Smooth muscle cell (in vitro differentiated cells): ENCODE measurements at regions not wholly inside any gene's neighbourhood (a gene's known extent, or its start where the extent isn't known, plus 50 kb on each side); places are given as distances from the start of the nearest gene placed in this dataset.

Experiments used
- DNase-seq: peaks from one replicate; lab custom pipeline; 2025; ENCODE audit not compliant: unreplicated experiment; lab: John Stamatoyannopoulos, UW
- H2AFZ ChIP-seq: fragments of 200-600 bp; sonication (generic); 2 replicates; pipeline ENCODE4 v1.6.0; 2016; ENCODE audit warnings: antibody characterized with exemption, low read depth, mild to moderate bottlenecking
- H3F3A ChIP-seq: fragments of 200-600 bp; sonication (generic); 2 replicates; pipeline ENCODE4 v1.6.0; 2017; ENCODE audit warnings: antibody characterized with exemption, low read depth
- H3K27ac ChIP-seq: fragments of 200-600 bp; sonication (generic); 2 replicates; pipeline ENCODE4 v1.5.1; 2016; ENCODE audit warnings: low read depth, mild to moderate bottlenecking
- H3K27me3 ChIP-seq: fragments of 200-600 bp; sonication (generic); 2 replicates; pipeline ENCODE4 v1.6.1; 2016; ENCODE audit warnings: low read depth, mild to moderate bottlenecking
- H3K36me3 ChIP-seq: fragments of 200-600 bp; sonication (generic); 2 replicates; pipeline ENCODE4 v1.5.1; 2016; ENCODE audit warnings: low read depth
- H3K4me1 ChIP-seq: fragments of 200-600 bp; sonication (generic); 2 replicates; pipeline ENCODE4 v1.5.1; 2016; ENCODE audit warnings: low read depth
- H3K4me2 ChIP-seq: fragments of 200-600 bp; sonication (generic); 2 replicates; pipeline ENCODE4 v1.6.0; 2016; ENCODE audit warnings: mild to moderate bottlenecking
- H3K4me3 ChIP-seq: fragments of 200-600 bp; sonication (generic); 2 replicates; pipeline ENCODE4 v1.5.1; 2016; ENCODE audit warnings: mild to moderate bottlenecking
- H3K79me2 ChIP-seq: fragments of 200-600 bp; sonication (generic); 2 replicates; pipeline ENCODE4 v1.6.0; 2016; ENCODE audit warnings: low read depth, mild to moderate bottlenecking
- H3K9ac ChIP-seq: fragments of 200-600 bp; sonication (generic); 2 replicates; pipeline ENCODE4 v1.6.0; 2016; ENCODE audit warnings: low read depth
- H3K9me3 ChIP-seq: fragments of 200-600 bp; sonication (generic); replicated peaks from 2 replicates; pipeline ENCODE4 v1.5.1; 2016; ENCODE audit warnings: low read depth
- H4K20me1 ChIP-seq: fragments of 200-600 bp; sonication (generic); 2 replicates; pipeline ENCODE4 v1.6.0; 2016; ENCODE audit warnings: low read depth
- CTCF ChIP-seq: fragments of 200-600 bp; sonication (generic); IDR thresholded peaks from 2 replicates; pipeline ENCODE4 v1.5.1; 2017; ENCODE audit warnings: borderline replicate concordance, mild to moderate bottlenecking, antibody characterized with exemption; ENCODE audit not compliant: insufficient read depth, poor library complexity, severe bottlenecking
- WGBS: methylation state at CpG from one replicate; pipeline ENCODE4 v1.1.7; 2016; ENCODE audit warnings: low lambda C conversion rate; 5-methylcytosine and 5-hydroxymethylcytosine counted together

GRCh38 chr14:105878125-105878524 is 351.7 kb downstream of the TMEM121 start:
- DNase-seq: no peak
- no peak for TF ChIP-seq CTCF
- peaks cover 10% of the 10 kb centered on the region for H3K9me3 ChIP-seq

GRCh38 chr14:105878554-105878953 is 352.2 kb downstream of the TMEM121 start:
- Histone ChIP-seq H3K9me3 (peaks cover 7% of the 10 kb centered on the region), H3K27ac (no peak overlapping the region), H3K4me1 (no peaks in the 10 kb centered on the region), H3K9ac (no peak overlapping the region), H3F3A (no peaks in the 10 kb centered on the region), H3K4me2 (no peak overlapping the region), H3K27me3 (no peaks in the 10 kb centered on the region), H4K20me1 (no peaks in the 10 kb centered on the region), H3K4me3 (no peak overlapping the region), H2AFZ (no peak overlapping the region), H3K79me2 (no peaks in the 10 kb centered on the region), H3K36me3 (no peaks in the 10 kb centered on the region)
- 76% methylated on average over 13 of the region's 13 CpGs for WGBS
- no peak for TF ChIP-seq CTCF
- no peak for DNase-seq

More at GRCh38 chr14:105878125-105878524, 351.7 kb downstream of the TMEM121 start:
- Histone ChIP-seq H3K9ac (no peak overlapping the region), H3K36me3 (no peaks in the 10 kb centered on the region), H2AFZ (no peak overlapping the region), H3K27me3 (no peaks in the 10 kb centered on the region), H3K27ac (no peak overlapping the region), H4K20me1 (no peaks in the 10 kb centered on the region), H3F3A (no peaks in the 10 kb centered on the region), H3K79me2 (no peaks in the 10 kb centered on the region), H3K4me1 (no peaks in the 10 kb centered on the region), H3K4me2 (no peak overlapping the region), H3K4me3 (no peak overlapping the region)
- 79% methylated on average over 12 of the region's 12 CpGs for WGBS

GRCh38 chr14:105879503-105879866 is 353.1 kb downstream of the TMEM121 start:
- TF ChIP-seq CTCF: no peak
- H3K36me3 ChIP-seq: no peaks in the 10 kb centered on the region
- peaks cover 7% of the 10 kb centered on the region for H3K9me3 ChIP-seq
- no peaks in the 10 kb centered on the region for H3K27me3 ChIP-seq
- no peak overlapping the region for H3K27ac ChIP-seq
- H3K4me3 ChIP-seq: no peak overlapping the region
- no peak for DNase-seq
- no peaks in the 10 kb centered on the region for H3K79me2 ChIP-seq
- H2AFZ ChIP-seq: no peak overlapping the region
- no peaks in the 10 kb centered on the region for H3F3A ChIP-seq
- H4K20me1 ChIP-seq: no peaks in the 10 kb centered on the region
- no peaks in the 10 kb centered on the region for H3K4me1 ChIP-seq
- no peak overlapping the region for H3K9ac ChIP-seq
- 88% methylated on average over 7 of the region's 7 CpGs for WGBS
- no peak overlapping the region for H3K4me2 ChIP-seq

GRCh38 chr14:105879867-105880561 is 353.6 kb downstream of the TMEM121 start:
- Histone ChIP-seq H3K9ac (no peak overlapping the region), H3K79me2 (no peaks in the 10 kb centered on the region), H3K27me3 (no peaks in the 10 kb centered on the region), H3K9me3 (peaks cover 4% of the 10 kb centered on the region), H3K36me3 (no peaks in the 10 kb centered on the region), H3K4me2 (no peak overlapping the region), H3K4me1 (no peaks in the 10 kb centered on the region), H3K27ac (no peak overlapping the region), H2AFZ (no peak overlapping the region), H4K20me1 (no peaks in the 10 kb centered on the region), H3F3A (no peaks in the 10 kb centered on the region), H3K4me3 (no peak overlapping the region)
- 93% methylated on average over 13 of the region's 14 CpGs for WGBS
- no peak for DNase-seq
- no peak for TF ChIP-seq CTCF
